Stomach (tissue), 4 donors: ENCODE measurements at regions not wholly inside any gene's neighbourhood (a gene's known extent, or its start where the extent isn't known, plus 50 kb on each side); places are given as distances from the start of the nearest gene placed in this dataset.

Experiments
- CTCF ChIP-seq, 7 experiments: fragments of 450-650 bp in 4 of 7; fragments of 200-600 bp in 3 of 7; sonication (generic) in 3 of 7; IDR thresholded peaks; one replicate each; pipeline ENCODE4 v1.5.1; 2016 to 2019; ENCODE audit warnings: antibody characterized with exemption in 7 of 7, control low read depth in 2 of 7, mild to moderate bottlenecking in 1 of 7
- EP300 ChIP-seq: sonication (generic); formaldehyde crosslinking; IDR thresholded peaks from one replicate; pipeline ENCODE4 v1.6.1; 2017; ENCODE audit warnings: antibody characterized with exemption
- POLR2AphosphoS5 ChIP-seq, 3 donors: sonication (generic); formaldehyde crosslinking; IDR thresholded peaks; one replicate each; pipeline ENCODE4 v1.6.1; 2016; ENCODE audit warnings: antibody characterized with exemption in 3 of 3

- no peak for TF ChIP-seq CTCF (IDR thresholded peaks at IDR 0.05)
- TF ChIP-seq POLR2AphosphoS5 (IDR thresholded peaks at IDR 0.05), result no peak
- TF ChIP-seq EP300, result no peak
Measured at GRCh38 chr20:54318892-54319291, 111.0 kb downstream of the PFDN4 start.
